ENCODE measurements at regions not wholly inside any gene's neighbourhood (a gene's known extent, or its start where the extent isn't known, plus 50 kb on each side); places are given as distances from the start of the nearest gene placed in this dataset.

DNA sequence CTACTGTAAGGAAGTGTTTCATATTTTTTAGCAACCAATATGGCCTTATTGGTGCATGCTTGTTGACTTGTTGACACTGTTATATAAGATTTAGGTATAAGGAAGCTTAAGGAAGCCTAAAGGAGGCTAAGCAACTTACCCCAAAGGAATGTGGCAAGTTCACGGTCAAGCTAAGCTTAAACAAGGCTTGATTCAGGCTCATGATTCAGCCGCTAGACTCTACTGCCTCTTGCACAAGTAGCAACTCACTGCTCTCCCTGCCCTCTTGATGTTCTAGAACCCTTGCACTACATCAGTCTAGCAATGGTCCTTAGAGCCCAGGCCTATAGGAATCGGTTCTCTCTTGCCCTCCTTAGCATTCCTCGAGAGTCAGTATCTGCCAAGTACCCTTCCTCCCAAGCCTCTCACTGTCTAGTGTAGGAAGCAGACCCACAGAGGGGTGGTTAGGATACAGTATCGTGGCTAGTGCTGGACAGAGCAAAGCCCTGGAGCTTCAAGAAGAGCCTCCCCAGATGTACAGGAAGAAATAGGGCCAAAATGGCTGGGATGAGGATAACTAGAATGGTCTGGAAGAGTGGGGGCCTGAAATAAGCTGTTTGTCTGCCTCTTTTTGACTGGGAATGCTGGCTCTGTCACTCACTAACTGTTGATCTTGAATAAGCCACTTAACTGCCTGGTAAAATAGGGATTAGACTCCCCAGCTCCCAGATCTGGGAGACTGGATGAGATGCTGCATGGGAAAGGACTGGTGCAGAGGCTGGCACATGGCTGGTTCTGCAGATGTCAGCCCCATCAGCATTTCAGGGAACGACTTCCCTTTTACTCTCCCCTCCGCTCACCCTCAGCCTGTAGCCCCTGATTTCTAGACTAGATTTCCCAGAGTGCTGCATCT lies 122.2 kb downstream of the NAV1 start:
- TF ChIP-seq, protein P1, sequence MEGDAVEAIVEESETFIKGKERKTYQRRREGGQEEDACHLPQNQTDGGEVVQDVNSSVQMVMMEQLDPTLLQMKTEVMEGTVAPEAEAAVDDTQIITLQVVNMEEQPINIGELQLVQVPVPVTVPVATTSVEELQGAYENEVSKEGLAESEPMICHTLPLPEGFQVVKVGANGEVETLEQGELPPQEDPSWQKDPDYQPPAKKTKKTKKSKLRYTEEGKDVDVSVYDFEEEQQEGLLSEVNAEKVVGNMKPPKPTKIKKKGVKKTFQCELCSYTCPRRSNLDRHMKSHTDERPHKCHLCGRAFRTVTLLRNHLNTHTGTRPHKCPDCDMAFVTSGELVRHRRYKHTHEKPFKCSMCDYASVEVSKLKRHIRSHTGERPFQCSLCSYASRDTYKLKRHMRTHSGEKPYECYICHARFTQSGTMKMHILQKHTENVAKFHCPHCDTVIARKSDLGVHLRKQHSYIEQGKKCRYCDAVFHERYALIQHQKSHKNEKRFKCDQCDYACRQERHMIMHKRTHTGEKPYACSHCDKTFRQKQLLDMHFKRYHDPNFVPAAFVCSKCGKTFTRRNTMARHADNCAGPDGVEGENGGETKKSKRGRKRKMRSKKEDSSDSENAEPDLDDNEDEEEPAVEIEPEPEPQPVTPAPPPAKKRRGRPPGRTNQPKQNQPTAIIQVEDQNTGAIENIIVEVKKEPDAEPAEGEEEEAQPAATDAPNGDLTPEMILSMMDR (IDR thresholded peaks at IDR 0.05): no peak
- no peak for TF ChIP-seq POLR2A (IDR thresholded peaks at IDR 0.05)
- intact Hi-C loops (cut with DNase I; ENCODE audit: low total_unique reads): no loop called here

DNA sequence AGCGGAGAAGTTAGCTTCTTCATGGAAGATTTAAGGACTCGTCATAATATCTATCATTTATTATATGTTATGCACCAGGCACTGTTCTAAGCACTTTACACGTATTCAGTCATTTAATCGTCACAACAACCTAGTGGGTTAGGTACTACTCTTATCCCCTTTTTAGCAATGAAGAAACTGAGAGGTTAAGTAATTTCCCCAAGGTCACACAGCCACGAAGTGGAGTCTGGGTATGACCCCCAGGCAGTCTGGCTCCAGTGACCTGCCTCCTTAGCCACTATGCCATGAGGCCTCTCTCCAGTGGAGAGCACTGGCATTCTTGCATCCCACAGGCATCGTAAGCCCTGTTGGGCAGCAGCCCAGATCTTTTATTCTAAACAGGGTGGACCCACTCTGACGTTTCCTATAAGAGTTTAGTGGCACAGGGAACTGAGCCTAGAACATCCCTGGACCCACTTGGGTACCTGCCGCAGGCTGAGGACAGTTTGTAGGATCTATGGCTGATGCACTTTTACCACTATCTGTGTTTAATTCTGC lies 123.0 kb downstream of the NAV1 start:
- no peaks in the 10 kb centered on the region for H3K9me3 ChIP-seq
- H3K4me3 ChIP-seq: no peak overlapping the region
- H3K27me3 ChIP-seq: no peaks in the 10 kb centered on the region
- intact Hi-C loops (cut with DNase I; ENCODE audit: low total_unique reads): no loop called here
- no peaks in the 10 kb centered on the region for H3K4me1 ChIP-seq
- no peaks in the 10 kb centered on the region for H3K36me3 ChIP-seq
- DNase-seq: no peak
- H3K27ac ChIP-seq: no peak overlapping the region
- TF ChIP-seq, protein P1 (IDR thresholded peaks at IDR 0.05): no peak
- TF ChIP-seq POLR2A (IDR thresholded peaks at IDR 0.05): no peak

More for the DNA sequence above, 122.2 kb downstream of the NAV1 start:
- H3K27me3 ChIP-seq: no peaks in the 10 kb centered on the region
- DNase-seq: no peak
- no peaks in the 10 kb centered on the region for H3K4me1 ChIP-seq
- H3K9me3 ChIP-seq: no peaks in the 10 kb centered on the region
- H3K27ac ChIP-seq: no peak overlapping the region
- H3K36me3 ChIP-seq: no peaks in the 10 kb centered on the region
- no peak overlapping the region for H3K4me3 ChIP-seq

DNA sequence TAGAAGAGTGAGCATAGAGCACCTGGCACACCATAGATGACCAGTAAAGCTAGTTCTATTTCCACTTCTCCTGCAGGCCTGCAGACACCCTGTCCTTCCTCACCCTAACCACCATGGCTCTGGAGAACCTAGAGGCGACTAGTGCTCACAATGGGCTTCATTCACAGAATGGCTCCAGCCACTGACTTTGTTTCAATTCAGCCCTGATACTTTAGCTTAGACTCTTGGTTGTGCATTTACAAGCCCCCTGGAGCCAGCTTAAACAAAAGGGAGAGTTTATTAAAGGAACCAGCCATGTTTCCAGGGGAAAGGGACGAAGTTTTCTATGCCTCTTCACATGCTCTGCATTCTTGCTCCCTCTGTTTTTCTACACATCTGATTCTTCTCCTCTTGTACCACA lies 123.7 kb downstream of the NAV1 start:
- no peak for DNase-seq
- intact Hi-C loops (cut with DNase I; ENCODE audit: low total_unique reads): no loop called here
- TF ChIP-seq, protein P1 (IDR thresholded peaks at IDR 0.05): no peak
- no peak for TF ChIP-seq POLR2A (IDR thresholded peaks at IDR 0.05)

DNA sequence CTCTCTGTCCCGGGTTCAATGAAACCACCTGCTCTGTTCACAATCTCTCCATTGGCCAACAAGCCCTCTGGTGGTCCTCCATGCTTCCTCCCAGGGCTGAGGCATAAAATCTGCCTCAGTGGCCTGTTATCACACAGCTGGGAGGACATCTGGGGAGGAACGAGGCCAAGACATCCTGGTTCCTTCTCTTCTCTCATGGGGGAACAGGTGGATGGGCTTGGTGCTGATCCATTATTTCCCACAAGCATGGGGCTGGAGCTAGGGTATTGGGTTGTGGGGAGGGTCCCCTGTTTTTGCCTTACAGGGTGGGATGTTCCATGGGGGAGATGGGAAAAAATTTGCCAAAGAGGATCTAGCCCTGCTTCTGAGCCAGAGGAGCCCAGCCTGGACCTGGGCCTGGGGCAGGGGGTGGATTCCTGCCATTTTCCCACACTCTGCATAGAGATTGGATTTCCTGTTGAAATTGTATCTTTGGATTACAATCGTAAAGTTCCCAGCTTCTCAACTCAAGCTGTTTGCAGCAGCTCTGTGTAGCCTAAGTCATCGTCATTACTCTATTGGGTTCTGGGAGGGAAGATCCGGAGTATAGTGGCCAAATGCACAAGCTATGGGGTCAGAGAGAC lies 124.7 kb downstream of the NAV1 start:
- DNase-seq: no peak
- Histone ChIP-seq H3K9me3 (no peaks in the 10 kb centered on the region), H3K4me3 (no peak overlapping the region), H3K36me3 (no peaks in the 10 kb centered on the region), H3K4me1 (no peaks in the 10 kb centered on the region), H3K27me3 (no peaks in the 10 kb centered on the region), H3K27ac (no peak overlapping the region)
- TF ChIP-seq, protein P1 (IDR thresholded peaks at IDR 0.05): no peak
- no peak for TF ChIP-seq POLR2A (IDR thresholded peaks at IDR 0.05)
- intact Hi-C loops (cut with DNase I; ENCODE audit: low total_unique reads): no loop called here

More for the DNA sequence above, 123.7 kb downstream of the NAV1 start:
- no peaks in the 10 kb centered on the region for H3K36me3 ChIP-seq
- no peak overlapping the region for H3K27ac ChIP-seq
- H3K4me1 ChIP-seq: no peaks in the 10 kb centered on the region
- H3K9me3 ChIP-seq: no peaks in the 10 kb centered on the region
- H3K4me3 ChIP-seq: no peak overlapping the region
- H3K27me3 ChIP-seq: no peaks in the 10 kb centered on the region

DNA sequence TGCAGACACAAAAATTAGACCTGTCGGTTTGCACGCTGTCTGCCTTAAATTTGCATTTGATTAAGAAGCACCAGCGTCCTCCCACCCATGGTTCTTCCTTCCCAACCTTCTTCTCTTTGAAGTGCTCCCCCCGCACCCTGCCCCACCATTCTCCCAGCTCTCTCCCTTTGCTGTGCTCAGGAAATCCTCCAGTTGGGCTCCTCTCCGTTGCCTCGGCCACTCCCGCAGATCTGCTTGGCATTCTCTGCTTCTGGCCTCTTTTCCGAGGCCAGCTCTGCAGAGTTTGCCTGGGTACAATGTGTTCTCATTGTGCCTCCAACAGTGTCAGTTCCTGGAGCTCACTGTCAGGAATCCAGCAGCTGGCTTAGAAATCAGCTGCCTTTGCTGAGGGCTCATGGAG lies 126.1 kb downstream of the NAV1 start:
- Histone ChIP-seq H3K9me3 (no peaks in the 10 kb centered on the region), H3K4me3 (no peak overlapping the region), H3K27ac (no peak overlapping the region), H3K27me3 (no peaks in the 10 kb centered on the region), H3K36me3 (no peaks in the 10 kb centered on the region), H3K4me1 (no peaks in the 10 kb centered on the region)
- TF ChIP-seq, protein P1 (IDR thresholded peaks at IDR 0.05): no peak
- no peak for TF ChIP-seq POLR2A (IDR thresholded peaks at IDR 0.05)
- DNase-seq: no peak
- intact Hi-C loops (cut with DNase I; ENCODE audit: low total_unique reads): no loop called here
